GM21717 (cell line): ENCODE measurements at regions not wholly inside any gene's neighbourhood (a gene's known extent, or its start where the extent isn't known, plus 50 kb on each side); places are given as distances from the start of the nearest gene placed in this dataset.
"Not testable (repeated sequence)": the region's sequence is repeated elsewhere in the genome, so short reads cannot be mapped to it uniquely, and the experiment has no call there.

Experiments used
- ATAC-seq: cut with Tn5 transposase; IDR thresholded peaks from one replicate; pipeline ENCODE4 v1.9.1; 2021; ENCODE audit warnings: mild to moderate bottlenecking, moderate library complexity; ENCODE audit not compliant: unreplicated experiment

GRCh38 chr5:117131876-117132275 is 557.3 kb upstream of the SEMA6A start:
- no peak for ATAC-seq

- ATAC-seq: peak; percentile 99
These were observed 556.5 kb upstream of the SEMA6A start for GRCh38 chr5:117131048-117131679.

GRCh38 chr5:117118499-117118898 is 543.9 kb upstream of the SEMA6A start:
- ATAC-seq: peak; percentile 58

- not testable (repeated sequence) for ATAC-seq
These were observed 542.7 kb upstream of the SEMA6A start for GRCh38 chr5:117117314-117117713.

GRCh38 chr5:117110548-117110947 is 535.9 kb upstream of the SEMA6A start:
- ATAC-seq: no peak

- ATAC-seq: peak; percentile 68
These were observed 533.2 kb upstream of the SEMA6A start for GRCh38 chr5:117107859-117108258.

GRCh38 chr5:117103703-117104102 is 529.1 kb upstream of the SEMA6A start:
- no peak for ATAC-seq

GRCh38 chr5:117102591-117102990 is 528.0 kb upstream of the SEMA6A start:
- peak; percentile 75 for ATAC-seq

GRCh38 chr5:117100176-117100575 is 525.6 kb upstream of the SEMA6A start:
- ATAC-seq: no peak

GRCh38 chr5:117098094-117098493 is 523.5 kb upstream of the SEMA6A start:
- ATAC-seq: no peak

GRCh38 chr5:117095346-117096332 is 521.0 kb upstream of the SEMA6A start:
- no peak for ATAC-seq

- no peak for ATAC-seq
These were observed 519.6 kb upstream of the SEMA6A start for GRCh38 chr5:117094114-117094815.

GRCh38 chr5:117093653-117094052 is 519.0 kb upstream of the SEMA6A start:
- no peak for ATAC-seq

- ATAC-seq: no peak
These were observed 514.4 kb upstream of the SEMA6A start for GRCh38 chr5:117089001-117089400.

- ATAC-seq: no peak
These were observed 513.6 kb upstream of the SEMA6A start for GRCh38 chr5:117088176-117088575.

GRCh38 chr5:117084067-117084466 is 509.4 kb upstream of the SEMA6A start:
- no peak for ATAC-seq

- ATAC-seq: no peak
These were observed 508.4 kb upstream of the SEMA6A start for GRCh38 chr5:117082977-117083376.

- no peak for ATAC-seq
These were observed 502.5 kb upstream of the SEMA6A start for GRCh38 chr5:117077142-117077541.

GRCh38 chr5:117072439-117072838 is 497.8 kb upstream of the SEMA6A start:
- ATAC-seq: no peak

- ATAC-seq: no peak
These were observed 491.2 kb upstream of the SEMA6A start for GRCh38 chr5:117065800-117066199.

GRCh38 chr5:117065161-117065560 is 490.5 kb upstream of the SEMA6A start:
- no peak for ATAC-seq
